Lower leg skin (tissue), 3 donors: ENCODE measurements at regions not wholly inside any gene's neighbourhood (a gene's known extent, or its start where the extent isn't known, plus 50 kb on each side); places are given as distances from the start of the nearest gene placed in this dataset.

Source experiments
- POLR2A ChIP-seq, 2 donors: fragments of 450-650 bp; IDR thresholded peaks; one replicate each; pipeline ENCODE4 v1.6.1; 2016 to 2017; ENCODE audit warnings: antibody characterized with exemption in 2 of 2, mild to moderate bottlenecking in 1 of 2, moderate library complexity in 1 of 2
- TF ChIP-seq, protein P1 (sequence below), 3 donors: fragments of 450-650 bp; IDR thresholded peaks; one replicate each; pipeline ENCODE4 v1.5.1; 2016; ENCODE audit warnings: antibody characterized with exemption in 3 of 3, mild to moderate bottlenecking in 3 of 3, moderate library complexity in 2 of 3

DNA sequence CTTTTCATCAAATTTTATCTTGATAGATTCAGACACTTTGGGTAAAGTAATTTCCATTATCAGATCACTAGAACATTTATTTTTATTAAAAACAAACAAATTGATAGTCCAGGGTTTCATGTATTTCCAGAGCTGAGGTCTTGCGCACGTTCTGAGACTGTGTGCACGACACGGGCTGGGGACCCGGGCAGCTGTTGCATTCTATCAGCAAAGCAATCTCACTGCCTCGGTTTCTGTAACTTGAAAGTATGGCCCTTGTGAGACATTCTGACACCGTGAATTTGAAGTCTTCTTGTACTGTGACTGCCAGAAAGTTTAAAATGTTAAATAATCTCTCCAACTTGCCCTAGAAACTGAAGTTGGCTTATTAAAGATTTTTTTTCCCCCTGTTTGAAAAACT lies 746.9 kb upstream of the ADGRL2 start:
- TF ChIP-seq, protein P1, sequence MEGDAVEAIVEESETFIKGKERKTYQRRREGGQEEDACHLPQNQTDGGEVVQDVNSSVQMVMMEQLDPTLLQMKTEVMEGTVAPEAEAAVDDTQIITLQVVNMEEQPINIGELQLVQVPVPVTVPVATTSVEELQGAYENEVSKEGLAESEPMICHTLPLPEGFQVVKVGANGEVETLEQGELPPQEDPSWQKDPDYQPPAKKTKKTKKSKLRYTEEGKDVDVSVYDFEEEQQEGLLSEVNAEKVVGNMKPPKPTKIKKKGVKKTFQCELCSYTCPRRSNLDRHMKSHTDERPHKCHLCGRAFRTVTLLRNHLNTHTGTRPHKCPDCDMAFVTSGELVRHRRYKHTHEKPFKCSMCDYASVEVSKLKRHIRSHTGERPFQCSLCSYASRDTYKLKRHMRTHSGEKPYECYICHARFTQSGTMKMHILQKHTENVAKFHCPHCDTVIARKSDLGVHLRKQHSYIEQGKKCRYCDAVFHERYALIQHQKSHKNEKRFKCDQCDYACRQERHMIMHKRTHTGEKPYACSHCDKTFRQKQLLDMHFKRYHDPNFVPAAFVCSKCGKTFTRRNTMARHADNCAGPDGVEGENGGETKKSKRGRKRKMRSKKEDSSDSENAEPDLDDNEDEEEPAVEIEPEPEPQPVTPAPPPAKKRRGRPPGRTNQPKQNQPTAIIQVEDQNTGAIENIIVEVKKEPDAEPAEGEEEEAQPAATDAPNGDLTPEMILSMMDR (IDR thresholded peaks at IDR 0.05), result no peak
- no peak for TF ChIP-seq POLR2A (IDR thresholded peaks at IDR 0.05)
